HEK293T (cell line): ENCODE measurements at regions not wholly inside any gene's neighbourhood (a gene's known extent, or its start where the extent isn't known, plus 50 kb on each side); places are given as distances from the start of the nearest gene placed in this dataset.

ENCODE experiments used
- ARNT ChIP-seq: fragments of 450-650 bp; IDR thresholded peaks from 2 replicates; pipeline ENCODE4 v1.6.1; 2017; ENCODE audit warnings: mild to moderate bottlenecking
- BHLHE40 ChIP-seq: fragments of 450-650 bp; IDR thresholded peaks from 2 replicates; pipeline ENCODE4 v1.6.1; 2016; ENCODE audit warnings: mild to moderate bottlenecking, moderate library complexity, borderline replicate concordance
- CTBP1 ChIP-seq: fragments of 450-650 bp; IDR thresholded peaks from 2 replicates; pipeline ENCODE4 v1.6.1; 2016; ENCODE audit warnings: borderline replicate concordance
- ELF4 ChIP-seq: fragments of 450-650 bp; IDR thresholded peaks from 2 replicates; pipeline ENCODE4 v1.6.1; 2017; ENCODE audit warnings: antibody characterized with exemption
- FOXA1 ChIP-seq: fragments of 450-650 bp; IDR thresholded peaks from 2 replicates; pipeline ENCODE4 v1.6.1; 2016; ENCODE audit warnings: mild to moderate bottlenecking
- FOXM1 ChIP-seq: fragments of 450-650 bp; IDR thresholded peaks from 2 replicates; pipeline ENCODE4 v1.6.1; 2017; ENCODE audit warnings: mild to moderate bottlenecking, borderline replicate concordance
- NFRKB ChIP-seq: fragments of 450-650 bp; IDR thresholded peaks from 2 replicates; pipeline ENCODE4 v1.6.1; 2016; ENCODE audit warnings: mild to moderate bottlenecking, moderate library complexity
- SP1 ChIP-seq: fragments of 450-650 bp; IDR thresholded peaks from 2 replicates; pipeline ENCODE4 v1.6.1; 2017
- SUZ12 ChIP-seq: fragments of 450-650 bp; IDR thresholded peaks from 2 replicates; pipeline ENCODE4 v1.6.1; 2016; ENCODE audit warnings: mild to moderate bottlenecking
- TARDBP ChIP-seq: fragments of 450-650 bp; IDR thresholded peaks from 2 replicates; pipeline ENCODE4 v1.6.1; 2016
- TF ChIP-seq, protein P1 (sequence below): fragments of 450-650 bp; IDR thresholded peaks from 2 replicates; pipeline ENCODE4 v1.6.1; 2016

- TF ChIP-seq ARNT: no peak
- TF ChIP-seq, protein P1, sequence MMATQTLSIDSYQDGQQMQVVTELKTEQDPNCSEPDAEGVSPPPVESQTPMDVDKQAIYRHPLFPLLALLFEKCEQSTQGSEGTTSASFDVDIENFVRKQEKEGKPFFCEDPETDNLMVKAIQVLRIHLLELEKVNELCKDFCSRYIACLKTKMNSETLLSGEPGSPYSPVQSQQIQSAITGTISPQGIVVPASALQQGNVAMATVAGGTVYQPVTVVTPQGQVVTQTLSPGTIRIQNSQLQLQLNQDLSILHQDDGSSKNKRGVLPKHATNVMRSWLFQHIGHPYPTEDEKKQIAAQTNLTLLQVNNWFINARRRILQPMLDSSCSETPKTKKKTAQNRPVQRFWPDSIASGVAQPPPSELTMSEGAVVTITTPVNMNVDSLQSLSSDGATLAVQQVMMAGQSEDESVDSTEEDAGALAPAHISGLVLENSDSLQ: no peak
- no peak for TF ChIP-seq BHLHE40
- TF ChIP-seq FOXA1: no peak
- no peak for TF ChIP-seq ELF4
- TF ChIP-seq SP1: no peak
- TF ChIP-seq FOXM1: no peak
- no peak for TF ChIP-seq CTBP1
- TF ChIP-seq TARDBP: no peak
- no peak for TF ChIP-seq NFRKB
- TF ChIP-seq SUZ12: no peak
These were observed 189.6 kb upstream of the ZRANB2 start for GRCh38 chr1:71270394-71270915.
